Lower leg skin (tissue), 3 donors: ENCODE measurements at regions not wholly inside any gene's neighbourhood (a gene's known extent, or its start where the extent isn't known, plus 50 kb on each side); places are given as distances from the start of the nearest gene placed in this dataset.

Experiments
- CTCF ChIP-seq, 3 donors: fragments of 450-650 bp; IDR thresholded peaks; one replicate each; pipeline ENCODE4 v1.5.1; 2016; ENCODE audit warnings: antibody characterized with exemption in 3 of 3, mild to moderate bottlenecking in 3 of 3, moderate library complexity in 2 of 3
- POLR2A ChIP-seq, 2 donors: fragments of 450-650 bp; IDR thresholded peaks; one replicate each; pipeline ENCODE4 v1.6.1; 2016 to 2017; ENCODE audit warnings: antibody characterized with exemption in 2 of 2, mild to moderate bottlenecking in 1 of 2, moderate library complexity in 1 of 2

DNA sequence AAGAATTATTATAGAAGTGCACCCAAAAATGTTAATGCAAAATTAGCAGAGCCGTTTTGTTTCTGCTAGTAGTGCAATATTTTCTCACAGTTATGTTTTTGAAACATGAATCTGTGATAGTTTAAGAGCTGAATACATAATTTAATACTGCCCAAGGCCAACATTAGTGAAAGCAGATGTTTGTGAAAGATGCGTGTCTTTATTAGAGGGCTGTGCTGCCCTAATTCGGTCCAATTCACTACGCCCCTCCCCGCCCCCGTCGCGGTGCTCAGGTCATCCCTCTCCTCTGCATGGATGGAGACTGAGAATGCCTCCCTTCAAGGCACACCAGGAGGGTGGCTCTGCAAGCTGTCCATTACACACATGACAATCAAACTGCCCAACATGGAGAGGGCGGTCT, 172.0 kb downstream of the TEX36 start:
- TF ChIP-seq POLR2A (IDR thresholded peaks at IDR 0.05) (no peak), CTCF (IDR thresholded peaks at IDR 0.05) (no peak)
